G401 (cell line): ENCODE measurements at regions not wholly inside any gene's neighbourhood (a gene's known extent, or its start where the extent isn't known, plus 50 kb on each side); places are given as distances from the start of the nearest gene placed in this dataset.
"Not testable (repeated sequence)": the region's sequence is repeated elsewhere in the genome, so short reads cannot be mapped to it uniquely, and the experiment has no call there.

ENCODE experiments used
- DNase-seq: peaks from one replicate; pipeline ENCODE4 v3.0.0-alpha.2; 2015; ENCODE audit warnings: low spot score
- in situ Hi-C: cut with HindIII; loops from 2 replicates; pipeline ENCODE4 v1.10.0; 2016; ENCODE audit warnings: low sequenced_read_pairs, mixed read lengths

DNA sequence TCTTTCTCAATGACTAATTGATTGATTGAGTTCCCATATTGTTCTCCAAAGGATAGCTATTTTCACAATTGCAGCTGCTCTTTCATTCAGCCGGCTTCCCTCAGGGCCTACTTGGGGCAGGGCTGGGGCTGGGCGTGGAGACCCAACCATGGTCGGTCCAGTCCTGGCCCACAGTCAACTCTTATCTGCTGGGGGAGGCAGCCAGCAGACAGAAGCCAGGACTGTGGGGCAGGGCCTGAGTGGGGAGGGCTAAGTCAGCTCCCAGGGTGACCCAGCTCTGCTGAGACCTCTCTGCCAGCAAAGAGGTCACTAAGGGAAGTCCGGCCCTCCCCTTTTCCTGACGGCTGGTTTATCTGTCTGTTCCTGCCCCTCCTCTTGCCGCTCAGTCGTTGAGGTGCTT is 735.2 kb downstream of the TBC1D22A start:
- no peak for DNase-seq
- in situ Hi-C loops: no loop called here

DNA sequence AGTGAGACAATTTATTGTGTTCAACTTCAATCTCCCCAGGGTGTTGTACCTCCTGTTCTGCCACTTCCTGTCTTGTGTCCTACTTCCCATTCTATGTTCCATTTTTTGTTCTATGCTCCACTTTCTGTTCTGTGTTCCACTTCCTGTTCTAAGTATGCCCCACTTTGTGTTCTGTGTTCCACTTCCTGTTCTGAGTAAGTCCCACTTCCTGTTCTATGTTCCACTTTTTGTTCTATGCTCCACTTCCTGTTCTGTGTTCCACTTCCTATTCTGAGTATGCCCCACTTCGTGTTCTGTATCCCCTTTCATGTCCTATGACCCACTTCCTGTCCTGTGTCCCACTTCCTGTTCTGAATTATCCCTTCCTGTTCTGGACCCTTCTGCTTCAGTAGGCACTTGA is 732.7 kb downstream of the TBC1D22A start:
- in situ Hi-C loops: no loop called here
- no peak for DNase-seq

DNA sequence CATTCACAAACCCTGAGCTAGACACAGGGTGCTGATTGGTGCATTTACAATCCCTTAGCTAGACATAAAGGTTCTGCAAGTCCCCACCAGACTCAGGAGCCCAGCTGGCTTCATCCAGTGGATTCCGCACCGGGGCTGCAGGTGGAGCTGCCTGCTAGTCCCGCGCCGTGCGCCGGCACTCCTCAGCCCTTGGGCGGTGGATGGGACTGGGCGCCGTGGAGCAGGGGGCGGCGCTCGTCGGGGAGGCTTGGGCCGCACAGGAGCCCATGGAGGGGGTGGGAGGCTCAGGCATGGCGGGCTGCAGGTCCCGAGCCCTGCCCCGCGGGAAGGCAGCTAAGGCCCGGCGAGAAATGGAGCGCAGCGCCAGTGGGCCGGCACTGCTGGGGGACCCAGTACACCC is 725.7 kb downstream of the TBC1D22A start:
- DNase-seq, in situ Hi-C loops: not testable (repeated sequence)

DNA sequence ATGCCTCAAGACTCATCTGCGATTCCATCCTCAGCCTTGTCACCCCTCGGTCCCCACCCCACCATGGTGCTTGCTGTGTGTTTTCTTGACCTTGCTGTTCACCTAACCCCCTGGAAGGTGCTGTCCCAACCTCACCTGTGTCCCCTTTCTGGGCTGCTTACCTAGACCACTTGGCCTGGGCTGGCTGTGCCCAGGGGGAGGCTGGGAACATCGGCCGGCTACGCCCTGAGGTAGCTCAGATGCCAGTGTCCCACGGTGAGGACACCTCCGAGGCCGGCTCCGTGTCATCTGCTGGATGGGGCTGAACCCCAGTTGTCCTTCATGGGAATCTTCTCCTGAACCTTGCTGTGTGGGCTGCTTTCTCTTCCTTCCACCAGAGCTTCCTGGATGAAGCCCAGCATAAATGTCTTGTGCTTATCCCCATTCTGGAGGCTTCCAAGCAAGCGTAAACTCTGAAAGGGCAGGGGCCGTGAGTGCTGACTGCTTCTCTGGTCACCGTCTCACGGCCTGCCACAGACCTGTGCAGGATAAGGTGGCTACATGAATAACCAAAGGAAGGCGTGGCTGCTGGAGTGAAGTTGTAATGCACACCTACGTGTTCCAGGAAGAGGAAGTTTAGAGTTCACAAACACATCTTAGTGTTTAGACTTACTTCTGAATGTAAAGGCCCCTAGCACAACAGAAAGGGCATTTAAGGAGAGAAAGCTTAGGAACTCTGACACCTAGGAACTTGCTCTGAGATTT is 724.3 kb downstream of the TBC1D22A start:
- no peak for DNase-seq
- in situ Hi-C loops: no loop called here

DNA sequence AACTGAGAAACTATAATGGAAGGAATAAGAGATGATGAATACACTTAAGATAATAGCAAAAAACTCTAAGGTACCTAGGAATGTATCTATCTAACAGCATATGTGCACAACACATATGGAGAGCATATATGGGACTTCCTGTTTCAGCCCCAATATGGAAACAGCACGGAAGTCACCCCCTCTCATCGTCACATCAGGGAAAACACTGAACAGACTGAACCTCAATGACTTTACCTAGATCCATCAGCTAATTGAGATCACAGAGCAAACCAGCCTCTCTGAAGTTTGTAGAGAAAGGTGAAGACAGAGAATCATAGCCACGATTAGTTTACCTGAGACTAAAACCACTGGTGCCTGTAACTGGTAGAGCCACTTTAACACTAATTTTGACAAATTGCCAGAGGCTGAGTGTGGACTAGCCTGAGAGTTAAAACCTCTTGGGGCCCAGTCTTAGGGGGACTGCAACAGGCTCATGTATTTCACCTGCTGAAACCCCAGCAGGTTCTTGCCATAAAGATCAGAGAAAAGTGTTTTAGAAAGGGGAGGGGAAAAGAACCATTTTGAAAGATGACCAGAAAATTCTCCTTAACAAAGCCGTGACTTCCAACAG is 722.6 kb downstream of the TBC1D22A start:
- DNase-seq: no peak
- in situ Hi-C loops: no loop called here

DNA sequence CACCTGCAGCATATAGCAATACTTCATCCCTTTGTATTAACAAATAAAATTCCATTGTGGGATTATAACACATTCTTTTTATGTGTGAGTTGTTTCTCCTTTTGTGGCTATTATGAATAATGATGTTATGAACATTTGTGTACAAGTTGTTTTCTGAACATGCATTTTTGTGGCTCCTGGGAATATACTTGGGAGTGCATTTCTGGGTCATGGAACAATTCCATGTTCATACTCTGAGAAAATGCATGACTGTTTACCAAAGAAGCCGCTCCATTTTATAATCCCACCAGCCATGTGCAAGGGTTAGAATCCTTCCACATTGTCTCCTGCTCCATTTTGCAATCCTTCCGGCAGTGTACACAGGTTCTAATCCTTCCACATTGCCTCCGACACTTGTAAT is 713.8 kb downstream of the TBC1D22A start:
- DNase-seq: no peak
- in situ Hi-C loops: no loop called here

DNA sequence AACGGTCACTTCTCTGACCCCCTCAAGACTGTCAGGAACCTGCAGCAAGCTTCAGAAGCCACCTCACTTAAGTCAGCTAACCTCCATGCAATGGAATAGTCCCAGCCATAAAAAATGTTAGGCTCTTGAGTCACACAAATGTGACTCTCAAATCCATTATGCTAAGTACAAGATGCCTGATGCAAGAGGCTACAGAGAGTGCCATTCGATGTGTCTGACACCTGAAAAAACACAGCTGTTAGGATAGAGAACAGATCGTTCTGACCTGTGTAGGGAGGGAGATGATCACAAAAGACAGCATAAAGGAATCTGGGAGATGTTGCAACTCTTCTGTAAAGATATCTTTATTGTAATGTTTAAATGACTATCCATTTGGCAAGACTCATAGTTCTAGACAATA is 712.4 kb downstream of the TBC1D22A start:
- DNase-seq: no peak
- in situ Hi-C loops: no loop called here

DNA sequence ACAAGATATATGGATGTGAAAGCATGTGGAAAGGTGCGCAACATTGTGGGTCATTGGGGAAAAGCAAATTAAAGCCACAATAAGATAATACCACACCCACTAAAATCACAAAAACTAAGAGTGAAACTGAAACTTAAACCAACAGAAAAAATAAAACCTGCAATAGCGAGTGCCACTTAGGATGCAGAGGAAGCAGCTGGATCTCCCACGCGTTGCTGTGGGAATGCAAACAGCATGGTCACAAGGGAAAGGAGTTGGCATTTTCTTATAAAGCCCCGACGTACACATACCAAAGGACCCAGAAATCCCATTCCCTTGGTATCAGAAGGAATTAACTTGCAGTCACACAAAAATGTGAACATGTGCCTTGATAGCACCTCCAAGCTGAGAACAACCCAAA is 712.0 kb downstream of the TBC1D22A start:
- in situ Hi-C loops: no loop called here
- DNase-seq: no peak

DNA sequence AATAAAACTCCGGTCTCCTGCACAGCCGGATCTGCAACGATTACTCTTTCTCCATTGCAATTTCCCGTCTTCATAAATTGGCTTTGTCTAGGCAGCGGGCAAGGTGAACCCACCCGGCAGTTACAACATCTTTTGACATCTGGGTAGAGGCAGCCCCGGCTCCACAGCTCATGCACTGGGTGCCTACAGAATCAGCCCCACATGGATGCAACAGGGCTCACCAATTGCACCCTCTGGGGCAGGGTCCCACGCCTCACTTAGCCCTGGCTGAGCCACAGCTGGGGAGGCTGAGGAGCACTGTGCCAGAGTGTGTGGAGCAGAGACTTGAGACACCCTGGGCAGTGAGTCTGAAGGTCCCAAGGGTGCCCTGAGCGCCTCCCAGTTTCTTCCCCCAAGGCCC is 710.2 kb downstream of the TBC1D22A start:
- DNase-seq: no peak
- in situ Hi-C loops: no loop called here

DNA sequence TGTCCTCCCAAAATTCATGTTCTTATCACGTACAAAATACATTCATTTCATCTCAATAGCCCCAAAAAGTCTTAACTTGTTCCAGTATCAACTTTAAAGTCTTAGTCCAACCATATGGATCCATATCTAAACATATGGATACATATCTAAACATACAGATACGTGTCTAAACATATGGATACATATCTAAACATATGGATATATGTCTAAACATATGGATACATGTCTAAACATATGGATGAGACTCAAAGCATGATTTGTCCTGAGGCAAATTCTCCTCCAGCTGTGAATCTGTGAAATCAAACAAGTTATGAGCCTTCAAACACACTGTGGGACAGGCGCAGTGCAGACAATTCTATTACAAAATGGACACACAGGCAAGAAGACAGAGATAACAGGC is 709.0 kb downstream of the TBC1D22A start:
- no peak for DNase-seq

DNA sequence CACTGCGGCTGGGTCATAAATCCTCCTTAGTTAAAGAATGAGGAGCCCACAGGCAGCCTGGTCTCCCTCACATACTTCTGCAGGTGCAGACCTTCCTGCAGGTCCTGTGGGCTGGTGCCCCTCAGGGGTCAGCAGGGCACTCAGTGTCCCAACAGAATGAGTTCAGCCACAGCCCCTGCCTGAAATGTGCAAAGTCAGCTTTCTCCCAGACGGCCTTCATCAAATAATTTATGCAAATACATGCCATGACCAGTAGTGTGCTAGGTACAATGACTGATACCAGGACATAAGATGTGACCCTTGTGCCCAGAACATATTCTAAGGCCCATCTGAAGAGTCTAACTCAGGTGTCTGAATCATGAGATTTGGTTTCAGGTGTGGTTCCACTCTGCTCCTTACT is 703.4 kb downstream of the TBC1D22A start:
- in situ Hi-C loops: no loop called here
- no peak for DNase-seq

More for the DNA sequence above, 709.0 kb downstream of the TBC1D22A start:
- in situ Hi-C loops: no loop called here

DNA sequence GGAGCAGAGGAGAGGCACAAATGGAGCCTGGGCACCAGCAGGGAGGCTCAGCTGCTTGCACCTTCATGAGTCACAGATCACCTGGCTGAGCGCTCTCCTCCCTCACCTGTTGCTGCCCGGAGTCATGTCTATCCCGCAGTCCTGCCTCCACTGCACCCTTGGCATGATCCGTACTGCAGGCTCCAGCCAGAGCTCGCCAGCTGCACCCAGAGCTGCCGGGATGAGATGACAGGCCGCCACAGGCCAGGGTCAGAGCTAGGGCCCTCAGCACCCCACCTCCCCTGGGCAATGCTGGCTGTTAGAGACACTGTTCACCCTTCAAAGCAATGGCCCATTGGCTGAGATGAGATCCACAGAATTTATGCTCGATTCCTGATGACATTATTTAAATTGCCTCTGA is 702.8 kb downstream of the TBC1D22A start:
- in situ Hi-C loops: no loop called here
- no peak for DNase-seq

DNA sequence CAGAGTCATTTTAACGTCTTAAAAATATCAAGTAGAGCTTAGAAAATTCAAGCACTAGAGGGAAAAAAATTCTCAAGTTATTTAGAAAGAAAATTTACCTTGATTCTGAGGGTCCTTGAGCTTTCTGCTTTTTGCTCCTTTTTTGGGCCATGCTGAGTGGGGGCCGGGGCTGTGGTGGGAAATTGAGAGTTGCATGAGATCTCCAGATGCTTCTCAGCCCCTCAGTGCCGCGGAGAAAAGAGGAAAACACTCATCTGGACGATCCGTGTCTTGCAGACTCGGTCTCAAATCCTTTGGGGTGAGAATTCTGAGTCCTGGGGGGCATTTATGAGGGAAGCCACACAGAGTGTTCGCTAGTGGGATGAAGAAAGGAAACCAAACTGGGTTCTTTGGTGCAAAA is 700.8 kb downstream of the TBC1D22A start:
- in situ Hi-C loops: no loop called here
- no peak for DNase-seq

DNA sequence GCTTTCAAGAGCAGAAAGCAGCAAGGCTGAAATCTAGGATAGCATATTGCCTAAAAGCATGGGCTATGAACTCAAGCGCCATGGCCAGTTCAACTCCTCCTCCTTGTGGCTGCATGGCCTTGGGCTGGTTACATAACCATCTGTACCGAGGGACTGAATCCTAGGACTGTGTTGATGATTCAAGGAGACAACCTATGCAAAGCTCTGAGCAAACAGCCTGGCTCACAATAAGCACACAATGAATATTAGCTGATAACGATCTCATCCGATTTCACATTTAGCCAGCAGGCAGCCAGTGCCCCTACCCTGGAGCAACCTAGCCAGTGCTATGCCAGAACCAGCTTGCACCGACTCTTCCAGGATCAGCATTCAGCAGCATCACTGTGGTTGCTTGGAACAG is 698.4 kb downstream of the TBC1D22A start:
- no peak for DNase-seq
- in situ Hi-C loops: no loop called here

DNA sequence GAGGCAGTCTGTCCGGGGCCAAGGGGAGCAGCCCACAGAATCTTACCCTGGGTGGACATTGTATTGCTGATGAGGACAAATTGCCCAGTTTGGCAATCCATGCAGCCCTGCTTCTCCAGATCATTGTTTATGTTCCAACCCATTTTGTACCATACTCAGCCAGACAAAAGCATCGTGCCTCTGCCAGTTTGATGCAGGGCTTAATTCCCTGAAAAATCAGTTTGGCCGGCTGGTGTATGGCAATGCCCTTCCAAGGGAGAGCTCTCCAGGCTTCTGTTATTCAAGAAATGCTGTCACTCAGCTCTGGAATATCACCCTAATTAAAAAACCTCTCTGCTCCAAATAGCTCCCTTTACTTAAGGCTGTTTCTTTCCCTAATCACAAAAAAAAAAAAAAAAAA is 697.7 kb downstream of the TBC1D22A start:
- no peak for DNase-seq
- in situ Hi-C loops: no loop called here

DNA sequence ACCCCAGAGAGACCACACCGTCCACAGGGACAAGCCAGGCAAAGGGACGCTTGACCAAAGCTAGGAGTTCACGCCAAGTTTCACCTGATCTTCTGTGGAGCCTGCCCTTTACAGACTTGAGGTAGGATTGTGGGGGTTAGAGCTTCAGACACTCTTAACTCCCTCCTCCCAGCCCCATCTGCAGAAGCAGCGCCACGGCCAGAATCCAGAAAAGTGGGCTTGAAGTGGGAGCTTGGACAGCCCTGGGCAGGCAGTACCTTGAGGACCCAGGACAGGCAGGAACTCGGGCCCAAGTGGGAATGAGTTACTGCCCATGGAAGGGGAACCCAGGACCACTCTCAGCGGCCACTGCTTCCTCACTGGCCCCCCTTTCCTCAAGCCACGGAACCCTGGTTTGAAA is 695.9 kb downstream of the TBC1D22A start:
- in situ Hi-C loops: no loop called here
- no peak for DNase-seq

DNA sequence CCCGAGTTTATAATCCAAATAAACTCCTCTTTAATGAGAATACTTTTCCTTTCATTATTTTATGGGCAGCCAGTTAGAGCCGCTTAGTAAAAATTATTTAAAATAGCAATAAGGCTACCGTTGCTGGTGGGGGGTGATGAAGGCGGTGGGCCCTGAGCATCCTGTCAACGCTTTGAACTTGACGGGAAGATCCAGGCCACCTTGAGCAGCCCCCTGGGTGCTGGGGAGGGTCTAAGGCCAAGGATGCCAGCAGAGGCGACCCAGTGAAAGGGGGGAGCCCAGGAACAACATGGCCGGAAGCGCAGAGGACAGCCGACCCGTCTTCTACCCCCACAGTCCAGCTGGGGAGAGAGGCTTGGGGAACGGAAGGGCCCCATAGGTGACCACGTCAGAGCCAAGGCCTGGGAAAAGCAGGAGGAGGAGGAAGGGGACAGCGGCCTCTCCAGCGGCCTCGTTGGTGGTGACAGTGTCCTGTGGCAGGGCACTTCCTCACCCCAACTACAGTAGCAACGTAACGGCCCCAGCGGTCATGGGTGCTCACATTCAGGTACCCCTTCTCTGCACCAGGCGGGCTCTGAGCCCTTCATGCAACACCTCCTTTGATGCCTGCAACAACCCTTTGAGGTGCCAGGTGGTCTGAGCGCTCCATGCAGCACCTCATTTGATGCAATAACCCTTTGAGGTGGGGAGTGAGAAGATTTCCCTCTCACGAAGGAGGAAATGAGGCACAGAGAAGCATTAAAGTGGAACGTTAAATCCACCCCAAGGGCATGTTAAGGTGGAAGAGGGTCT is 695.3 kb downstream of the TBC1D22A start:
- in situ Hi-C loops: no loop called here
- DNase-seq: no peak

DNA sequence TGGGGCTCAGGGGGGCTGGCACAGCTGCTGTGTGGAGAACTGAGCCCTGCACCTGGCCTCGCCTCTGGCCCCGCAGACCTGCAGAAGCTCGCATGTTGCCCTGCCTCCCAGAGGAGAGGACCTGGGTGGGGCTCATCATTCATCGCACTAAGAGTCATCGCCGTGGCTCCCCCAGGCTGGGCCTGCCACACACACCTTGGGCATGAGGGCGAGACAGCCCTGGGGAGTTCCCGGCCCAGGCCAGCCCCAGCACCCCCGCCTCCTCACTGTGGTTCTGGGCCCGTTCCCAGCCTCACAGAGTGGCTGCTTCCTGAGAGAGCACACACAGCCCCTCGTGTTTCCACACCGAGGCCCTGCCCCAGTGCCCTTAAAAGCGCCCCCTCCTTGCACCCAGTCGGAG is 694.6 kb downstream of the TBC1D22A start:
- no peak for DNase-seq
- in situ Hi-C loops: no loop called here

DNA sequence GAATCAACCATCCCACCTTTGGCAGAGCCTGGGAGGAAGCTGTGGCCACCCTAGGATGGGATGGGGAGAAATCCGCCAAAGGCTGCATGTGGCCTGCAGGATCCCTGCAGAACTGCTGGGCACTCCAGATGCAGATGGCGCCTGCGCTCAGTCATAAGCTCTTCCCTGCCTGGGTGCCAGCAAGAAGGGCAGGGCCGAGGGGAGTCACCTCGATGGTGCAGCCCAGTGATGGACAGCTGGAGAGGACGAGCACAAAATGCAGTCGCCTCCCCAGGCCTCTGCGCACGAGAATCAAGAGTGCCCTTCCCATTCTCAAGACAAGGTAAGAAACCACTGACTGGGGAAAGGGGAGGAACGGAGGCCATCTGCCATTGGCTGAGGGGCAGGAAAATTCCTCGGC is 693.6 kb downstream of the TBC1D22A start:
- in situ Hi-C loops: no loop called here
- no peak for DNase-seq

DNA sequence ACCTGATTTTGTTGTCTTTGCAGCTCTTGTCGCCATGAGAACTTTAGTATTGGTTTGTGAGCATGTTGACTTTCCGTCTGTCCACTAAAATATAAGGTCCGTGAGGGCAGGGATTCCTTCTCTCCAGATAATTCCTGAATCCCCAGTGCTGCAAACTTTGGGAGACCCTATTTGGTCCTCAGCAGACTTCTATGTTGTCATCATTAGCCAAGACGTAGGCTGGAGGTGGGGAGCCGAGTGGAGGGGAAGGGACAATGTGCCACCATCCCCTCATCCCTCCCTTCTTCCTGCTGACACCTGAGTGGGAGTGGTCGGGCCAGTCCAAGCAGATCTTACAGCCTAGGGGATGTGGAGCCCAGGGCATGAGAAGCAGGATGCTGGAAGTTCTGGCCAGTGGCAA is 690.6 kb downstream of the TBC1D22A start:
- in situ Hi-C loops: no loop called here
- no peak for DNase-seq
